ENCODE measurements at regions not wholly inside any gene's neighbourhood (a gene's known extent, or its start where the extent isn't known, plus 50 kb on each side); places are given as distances from the start of the nearest gene placed in this dataset.

GRCh38 chr4:58665649-58666048 is 1555.5 kb upstream of the IGFBP7 start:
- no peak overlapping the region for H3K27ac ChIP-seq
- no peak overlapping the region for H3K4me3 ChIP-seq
- WGBS, 5 donors, result 82 to 90% (median 85%) methylated on average over 3 of the region's 3 CpGs
- no peaks in the 10 kb centered on the region for H3K27me3 ChIP-seq (replicated peaks in 1 of 7)
- TF ChIP-seq POLR2AphosphoS5 (IDR thresholded peaks at IDR 0.05) (no peak), POLR2A (IDR thresholded peaks at IDR 0.05) (no peak), CTCF (IDR thresholded peaks at IDR 0.05 in 8 of 11, conservative IDR thresholded peaks at IDR 0.05 in 3 of 11) (no peak)
- no peaks in the 10 kb centered on the region for H3K36me3 ChIP-seq
- no peak for DNase-seq
- H3K9me3 ChIP-seq, result peaks cover 0 to 51% (median 29%) of the 10 kb centered on the region in 8 donors
- H3K4me1 ChIP-seq, result no peaks in the 10 kb centered on the region
- intact Hi-C loops (cut with DNase I; ENCODE audit: low total_unique reads), result no loop called here

GRCh38 chr4:58658701-58659100 is 1548.5 kb upstream of the IGFBP7 start:
- WGBS, 5 donors, result 78 to 91% (median 83%) methylated on average over 2 of the region's 2 CpGs
- Histone ChIP-seq H3K36me3 (no peaks in the 10 kb centered on the region), H3K4me1 (no peaks in the 10 kb centered on the region), H3K4me3 (no peak overlapping the region), H3K27ac (no peak overlapping the region), H3K27me3 (replicated peaks in 1 of 7) (no peaks in the 10 kb centered on the region), H3K9me3 (peaks cover 0 to 35% (median 13%) of the 10 kb centered on the region in 8 donors)
- intact Hi-C loops (cut with DNase I; ENCODE audit: low total_unique reads), result no loop called here
- TF ChIP-seq POLR2A (IDR thresholded peaks at IDR 0.05), result no peak
- no peak for DNase-seq

GRCh38 chr4:58653251-58653650 is 1543.1 kb upstream of the IGFBP7 start:
- intact Hi-C loops (cut with DNase I; ENCODE audit: low total_unique reads), result no loop called here
- H3K9me3 ChIP-seq, result peaks cover 0 to 14% (median 0%) of the 10 kb centered on the region in 8 donors
- no peak overlapping the region for H3K27ac ChIP-seq
- TF ChIP-seq POLR2AphosphoS5 (IDR thresholded peaks at IDR 0.05), result no peak
- no peak for TF ChIP-seq CTCF (IDR thresholded peaks at IDR 0.05 in 8 of 11, conservative IDR thresholded peaks at IDR 0.05 in 3 of 11)
- TF ChIP-seq POLR2A (IDR thresholded peaks at IDR 0.05), result no peak
- no peaks in the 10 kb centered on the region for H3K27me3 ChIP-seq (replicated peaks in 1 of 7)
- no peak overlapping the region for H3K4me3 ChIP-seq
- no peak for DNase-seq
- H3K36me3 ChIP-seq, result no peaks in the 10 kb centered on the region
- 79 to 93% (median 87%) methylated on average over 1 of the region's 1 CpG for WGBS, 5 donors
- H3K4me1 ChIP-seq, result no peaks in the 10 kb centered on the region

GRCh38 chr4:58649226-58649625 is 1539.0 kb upstream of the IGFBP7 start:
- no peak for TF ChIP-seq POLR2A (IDR thresholded peaks at IDR 0.05)
- TF ChIP-seq CTCF (IDR thresholded peaks at IDR 0.05 in 8 of 11, conservative IDR thresholded peaks at IDR 0.05 in 3 of 11), result no peak
- TF ChIP-seq POLR2AphosphoS5 (IDR thresholded peaks at IDR 0.05), result no peak
- Histone ChIP-seq H3K27me3 (replicated peaks in 1 of 7) (no peaks in the 10 kb centered on the region), H3K4me3 (no peak overlapping the region), H3K4me1 (no peaks in the 10 kb centered on the region), H3K36me3 (no peaks in the 10 kb centered on the region), H3K27ac (no peak overlapping the region), H3K9me3 (peaks cover 0 to 4% (median 0%) of the 10 kb centered on the region in 8 donors)
- DNase-seq, result no peak
- intact Hi-C loops (cut with DNase I; ENCODE audit: low total_unique reads), result no loop called here
- WGBS, 5 donors, result 75 to 97% (median 83%) methylated on average over 1 of the region's 1 CpG

GRCh38 chr4:58646126-58646525 is 1535.9 kb upstream of the IGFBP7 start:
- no peaks in the 10 kb centered on the region for H3K27me3 ChIP-seq (replicated peaks in 1 of 7)
- H3K9me3 ChIP-seq, result peaks cover 0 to 4% (median 0%) of the 10 kb centered on the region in 8 donors
- no peaks in the 10 kb centered on the region for H3K4me1 ChIP-seq
- H3K27ac ChIP-seq, result no peak overlapping the region
- intact Hi-C loops (cut with DNase I; ENCODE audit: low total_unique reads), result no loop called here
- WGBS, 5 donors, result 70 to 88% (median 76%) methylated on average over 3 of the region's 3 CpGs
- no peaks in the 10 kb centered on the region for H3K36me3 ChIP-seq
- no peak for DNase-seq
- TF ChIP-seq POLR2A (IDR thresholded peaks at IDR 0.05) (no peak), CTCF (IDR thresholded peaks at IDR 0.05 in 8 of 11, conservative IDR thresholded peaks at IDR 0.05 in 3 of 11) (no peak), POLR2AphosphoS5 (IDR thresholded peaks at IDR 0.05) (no peak)
- no peak overlapping the region for H3K4me3 ChIP-seq

Data from spleen (tissue), 11 donors.